NCI-H2029 treated with DMSO at 0.1 percent for 48 hours (cell line): ENCODE measurements at regions not wholly inside any gene's neighbourhood (a gene's known extent, or its start where the extent isn't known, plus 50 kb on each side); places are given as distances from the start of the nearest gene placed in this dataset.

Experiments used
- DNase-seq: peaks from one replicate; lab custom pipeline; 2025; lab: John Stamatoyannopoulos, UW

GRCh38 chr3:118550122-118550521, 484.5 kb downstream of the IGSF11 start:
- DNase-seq = no peak

GRCh38 chr3:118550556-118550955, 484.1 kb downstream of the IGSF11 start:
- DNase-seq = no peak

- DNase-seq = no peak
Measured at GRCh38 chr3:118554148-118554838, 480.4 kb downstream of the IGSF11 start.

GRCh38 chr3:118556983-118557382, 477.7 kb downstream of the IGSF11 start:
- no peak for DNase-seq

GRCh38 chr3:118557513-118557912, 477.1 kb downstream of the IGSF11 start:
- no peak for DNase-seq

GRCh38 chr3:118559286-118559685, 475.4 kb downstream of the IGSF11 start:
- DNase-seq = no peak

GRCh38 chr3:118564800-118565199, 469.8 kb downstream of the IGSF11 start:
- DNase-seq = no peak

- no peak for DNase-seq
Measured at GRCh38 chr3:118573912-118574311, 460.7 kb downstream of the IGSF11 start.

- DNase-seq = no peak
Measured at GRCh38 chr3:118577055-118577777, 457.4 kb downstream of the IGSF11 start.

GRCh38 chr3:118578559-118578958, 456.1 kb downstream of the IGSF11 start:
- DNase-seq = no peak

GRCh38 chr3:118587037-118587741, 447.5 kb downstream of the IGSF11 start:
- DNase-seq = peak; percentile 28

- DNase-seq = no peak
Measured at GRCh38 chr3:118587847-118588246, 446.8 kb downstream of the IGSF11 start.

GRCh38 chr3:118593277-118593670, 441.4 kb downstream of the IGSF11 start:
- DNase-seq = no peak

GRCh38 chr3:118597184-118597583, 437.5 kb downstream of the IGSF11 start:
- DNase-seq = no peak

GRCh38 chr3:118607915-118608820, 426.5 kb downstream of the IGSF11 start:
- no peak for DNase-seq

GRCh38 chr3:118618247-118619040, 416.2 kb downstream of the IGSF11 start:
- no peak for DNase-seq

- no peak for DNase-seq
Measured at GRCh38 chr3:118626453-118626852, 408.2 kb downstream of the IGSF11 start.

- peak; percentile 80 for DNase-seq
Measured at GRCh38 chr3:118628704-118629341, 405.8 kb downstream of the IGSF11 start.

GRCh38 chr3:118629821-118630220, 404.8 kb downstream of the IGSF11 start:
- no peak for DNase-seq

GRCh38 chr3:118635711-118636110, 398.9 kb downstream of the IGSF11 start:
- DNase-seq = no peak

- no peak for DNase-seq
Measured at GRCh38 chr3:118636841-118637240, 397.8 kb downstream of the IGSF11 start.
